GM12892 (cell line): ENCODE measurements at regions not wholly inside any gene's neighbourhood (a gene's known extent, or its start where the extent isn't known, plus 50 kb on each side); places are given as distances from the start of the nearest gene placed in this dataset.
A peak's percentile ranks its signal among the peaks of the same experiment; 100 is the strongest.

ENCODE experiments used
- DNase-seq: peaks from one replicate; pipeline ENCODE4 v3.0.0; 2011; ENCODE audit not compliant: insufficient read length
- FAIRE-seq: peaks from 2 replicates; lab custom pipeline; 2011; peaks lifted over from hg19 to GRCh38; lab: Jason Lieb, UNC
- POLR2A ChIP-seq: IDR thresholded peaks from 2 replicates; pipeline ENCODE4 v1.6.1; 2011; ENCODE audit warnings: low read depth, low read length, control low read depth
- POLR2AphosphoS5 ChIP-seq: IDR thresholded peaks from 2 replicates; pipeline ENCODE4 v1.6.1; 2011; ENCODE audit warnings: low read depth, low read length, control low read depth
- TAF1 ChIP-seq: IDR thresholded peaks from 2 replicates; pipeline ENCODE4 v1.6.1; 2011; ENCODE audit warnings: low read depth, mild to moderate bottlenecking, control low read depth, low read length, borderline replicate concordance

DNA sequence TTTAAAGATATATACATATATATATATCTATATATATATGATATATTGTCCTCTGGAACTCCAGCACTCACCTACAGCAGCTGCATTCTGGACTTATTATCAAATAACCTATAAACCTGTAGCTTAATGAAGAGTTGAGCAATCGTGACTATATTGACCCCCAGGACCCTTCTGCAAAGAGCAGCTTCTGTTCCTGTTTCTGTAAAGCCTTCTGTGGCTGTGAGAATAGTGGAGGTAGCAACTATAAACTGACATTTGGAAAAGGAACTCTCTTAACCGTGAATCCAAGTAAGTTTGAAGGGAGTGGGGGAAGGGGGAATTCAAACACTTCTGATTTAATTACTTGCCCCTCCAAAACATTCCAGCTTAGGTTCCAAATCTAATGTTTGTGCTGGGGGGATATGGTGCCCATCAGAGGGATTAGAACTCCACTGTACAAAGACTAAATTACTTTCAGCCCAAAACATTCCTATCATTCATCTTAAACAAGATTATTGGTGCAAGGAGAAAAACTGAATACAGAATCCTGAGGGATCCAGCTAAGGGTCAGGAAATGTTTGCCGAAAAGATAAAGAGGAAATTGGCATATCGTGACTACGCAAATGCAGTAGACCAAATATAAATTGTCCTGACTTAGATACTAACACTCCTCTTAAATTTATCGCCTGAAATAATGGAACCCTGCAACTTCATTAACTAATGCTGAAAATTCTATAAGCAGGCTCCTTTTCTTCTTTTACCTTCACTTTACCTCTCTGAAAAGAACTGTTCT, 106.1 kb downstream of the DAD1 start:
- DNase-seq = no peak
- TF ChIP-seq POLR2AphosphoS5 (peak; percentile 59; the same call in 1 of the 2 replicates), TAF1 (no peak)
- FAIRE-seq = no peak

DNA sequence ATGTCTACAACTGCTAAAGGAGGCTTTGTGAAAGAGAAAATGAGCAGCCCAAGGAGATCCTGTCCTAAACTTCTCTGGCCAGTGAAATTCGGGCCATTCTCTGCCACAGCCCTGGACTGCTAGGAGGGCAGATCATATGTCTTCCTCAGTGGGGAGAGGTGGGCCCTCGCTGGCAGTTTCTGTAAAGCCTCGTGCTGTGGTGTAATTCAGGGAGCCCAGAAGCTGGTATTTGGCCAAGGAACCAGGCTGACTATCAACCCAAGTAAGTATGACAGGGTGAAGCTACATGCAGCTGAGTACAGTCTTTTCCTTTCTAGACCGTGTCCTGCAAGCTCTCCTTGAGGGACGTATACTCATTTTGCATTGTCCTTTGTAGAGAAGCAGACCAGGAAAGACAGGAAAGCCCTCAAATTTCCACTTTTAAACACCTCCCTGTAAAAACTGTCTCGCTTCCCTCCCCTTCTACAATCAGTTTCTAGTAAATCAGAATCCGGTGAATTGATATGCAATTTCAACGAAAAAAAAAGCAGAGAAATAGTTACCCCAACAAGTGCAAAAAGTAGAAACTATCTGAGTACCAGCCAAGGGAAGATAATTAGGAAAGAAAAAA, 106.8 kb downstream of the DAD1 start:
- TF ChIP-seq TAF1 (no peak), POLR2A (peak; percentile 73; the same call in 1 of the 2 replicates), POLR2AphosphoS5 (peak; percentile 85)
- peak; percentile 69 for FAIRE-seq
- DNase-seq = no peak

DNA sequence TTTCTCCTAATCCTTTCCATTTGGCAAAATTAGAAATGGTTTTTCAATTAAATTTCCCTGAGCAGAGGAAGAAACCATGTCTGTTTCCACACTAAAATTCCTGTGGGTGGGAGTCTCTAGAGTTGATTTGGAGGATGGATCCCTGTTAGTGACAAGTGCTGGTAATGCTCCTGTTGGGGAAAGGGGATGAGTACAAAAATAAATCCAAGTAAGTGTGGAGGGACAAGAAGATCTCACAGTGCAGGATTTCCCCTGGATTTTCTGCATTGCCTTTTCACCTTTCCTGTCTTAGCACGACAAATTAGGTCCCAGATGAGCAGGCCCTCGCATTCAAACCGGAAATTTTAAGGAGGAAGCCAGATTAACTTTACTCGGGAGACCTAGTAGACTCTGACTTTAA, 107.5 kb downstream of the DAD1 start:
- DNase-seq (no peak), FAIRE-seq (peak; percentile 77)
- TF ChIP-seq POLR2AphosphoS5 (no peak), POLR2A (0 out of 2 replicates have a peak, but pooled peaks have one; percentile 7)

DNA sequence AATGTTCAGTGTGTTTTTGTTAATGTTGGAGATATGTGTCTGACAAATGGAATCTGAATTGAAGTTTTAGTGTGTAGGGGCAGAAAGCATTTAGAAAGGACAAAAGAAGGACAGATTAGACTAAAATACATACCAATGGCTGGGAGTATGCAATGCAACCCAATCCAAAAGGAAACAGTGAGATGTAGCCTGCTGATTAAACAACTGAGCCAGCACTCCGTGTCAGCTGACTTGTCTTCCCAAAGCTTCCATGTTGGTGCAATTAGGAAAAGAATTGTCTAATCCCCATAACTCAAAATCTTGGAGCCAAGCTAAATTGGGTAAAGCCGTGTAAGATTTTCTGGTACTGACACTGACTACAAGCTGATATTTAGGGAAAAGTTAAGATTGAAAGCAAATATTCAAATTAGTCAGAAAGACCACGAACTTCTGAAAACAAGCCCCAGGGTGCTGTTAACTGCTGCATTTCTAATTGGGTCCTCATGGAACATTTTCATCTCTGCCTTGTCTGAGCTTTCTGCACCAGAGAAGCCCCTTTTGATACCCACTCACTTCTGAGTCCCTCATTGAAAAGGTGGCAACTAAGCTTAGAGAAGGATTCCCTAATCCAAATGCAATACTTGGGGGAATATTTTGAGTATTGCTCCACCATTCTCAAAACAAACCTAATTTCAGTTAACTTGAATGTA, 109.1 kb downstream of the DAD1 start:
- no peak for DNase-seq

DNA sequence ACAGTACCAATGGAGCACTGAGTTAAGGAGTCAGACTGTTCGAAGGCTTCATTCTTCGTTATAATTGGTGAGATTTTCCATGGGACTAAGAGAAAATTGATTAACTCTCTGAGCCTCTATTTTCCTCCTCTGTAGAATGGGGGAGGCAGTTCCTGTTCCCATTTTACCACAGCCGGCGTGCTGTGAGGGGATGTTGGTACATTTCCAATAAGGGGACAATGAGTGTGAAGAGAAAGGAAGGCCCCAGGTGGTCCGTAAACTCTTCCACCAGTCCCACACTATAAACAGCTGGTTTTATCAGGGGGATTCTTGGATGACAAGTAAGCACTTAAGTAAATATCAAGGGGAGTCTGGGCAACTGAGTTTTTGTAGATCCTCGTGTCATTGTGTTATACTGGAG, 109.9 kb downstream of the DAD1 start:
- no peak for DNase-seq
- no peak for FAIRE-seq
- TF ChIP-seq TAF1 (no peak), POLR2A (0 out of 2 replicates have a peak, but pooled peaks have one; percentile 31), POLR2AphosphoS5 (no peak)

More for the DNA sequence above, 109.1 kb downstream of the DAD1 start:
- peak; percentile 82 for FAIRE-seq
- TF ChIP-seq TAF1 = no peak
- no peak for TF ChIP-seq POLR2A

DNA sequence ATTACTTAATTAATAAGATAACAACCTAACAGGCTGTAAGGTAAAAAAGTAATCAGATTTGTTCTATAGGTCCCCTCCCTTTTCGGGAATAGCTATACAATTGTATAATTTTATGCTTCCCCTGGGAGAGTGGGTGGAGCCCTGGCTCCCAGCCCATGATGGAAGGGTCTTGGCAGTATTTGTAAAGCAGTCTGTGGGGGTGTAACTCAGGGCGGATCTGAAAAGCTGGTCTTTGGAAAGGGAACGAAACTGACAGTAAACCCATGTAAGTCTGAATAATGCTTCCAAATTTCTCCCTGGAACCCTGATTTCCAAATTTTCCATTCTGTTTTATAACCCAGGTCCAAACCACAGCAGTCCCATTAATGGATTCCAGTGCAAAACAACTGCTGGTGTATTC, 110.4 kb downstream of the DAD1 start:
- no peak for TF ChIP-seq TAF1
- no peak for TF ChIP-seq POLR2A
- TF ChIP-seq POLR2AphosphoS5 = no peak
- FAIRE-seq (no peak), DNase-seq (no peak)

DNA sequence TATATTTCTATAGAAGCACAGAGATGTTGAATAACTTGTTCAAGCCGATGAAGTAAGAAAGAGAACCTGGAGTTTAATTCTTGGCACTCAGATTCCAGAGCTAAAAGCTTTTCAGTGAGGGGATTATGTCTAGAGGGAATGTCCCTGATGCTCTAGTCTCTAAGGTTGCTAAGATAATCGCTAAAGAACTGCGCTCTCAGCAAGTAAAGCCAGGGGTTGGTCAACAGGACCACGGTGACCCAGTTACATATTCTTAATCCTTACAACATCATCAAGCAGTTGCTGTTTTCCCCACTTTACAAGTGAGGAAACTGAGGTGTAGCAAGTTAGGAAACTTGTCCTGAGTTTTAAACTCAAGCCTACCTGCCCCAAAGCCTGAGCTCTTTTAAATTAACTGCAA, 110.8 kb downstream of the DAD1 start:
- FAIRE-seq (no peak), DNase-seq (no peak)
- TF ChIP-seq POLR2A = no peak
- no peak for TF ChIP-seq TAF1
- TF ChIP-seq POLR2AphosphoS5 = no peak

DNA sequence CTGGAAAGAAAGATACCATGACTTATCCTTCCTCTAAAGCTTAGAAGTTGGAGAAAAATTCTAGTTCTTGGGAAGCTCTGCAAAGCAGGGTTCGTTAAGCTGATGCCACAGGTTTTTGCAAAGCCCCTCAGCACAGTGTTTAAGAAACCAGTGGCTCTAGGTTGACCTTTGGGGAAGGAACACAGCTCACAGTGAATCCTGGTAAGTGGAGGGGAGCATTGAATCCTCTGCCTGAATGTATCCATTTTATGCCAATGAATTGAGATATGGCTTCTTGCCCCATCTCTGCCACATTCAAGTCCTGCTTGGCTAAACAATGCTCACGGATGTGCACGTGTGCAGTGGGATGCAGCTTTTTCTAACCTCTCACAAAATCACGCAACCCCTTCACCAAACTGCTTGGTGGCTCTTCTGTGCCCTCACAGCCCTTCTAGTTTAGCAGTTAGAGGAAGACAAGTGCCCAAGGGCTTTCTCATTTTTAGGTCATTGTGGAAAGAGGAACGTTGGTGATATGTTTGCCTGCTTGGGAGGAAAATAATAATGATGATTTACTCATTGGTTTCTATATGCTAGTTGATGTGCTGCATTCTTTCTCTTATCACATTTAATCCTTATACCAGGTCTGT, 111.3 kb downstream of the DAD1 start:
- TF ChIP-seq POLR2A = 0 out of 2 replicates have a peak, but pooled peaks have one; percentile 27
- no peak for TF ChIP-seq TAF1
- no peak for TF ChIP-seq POLR2AphosphoS5
- FAIRE-seq = no peak
- no peak for DNase-seq

DNA sequence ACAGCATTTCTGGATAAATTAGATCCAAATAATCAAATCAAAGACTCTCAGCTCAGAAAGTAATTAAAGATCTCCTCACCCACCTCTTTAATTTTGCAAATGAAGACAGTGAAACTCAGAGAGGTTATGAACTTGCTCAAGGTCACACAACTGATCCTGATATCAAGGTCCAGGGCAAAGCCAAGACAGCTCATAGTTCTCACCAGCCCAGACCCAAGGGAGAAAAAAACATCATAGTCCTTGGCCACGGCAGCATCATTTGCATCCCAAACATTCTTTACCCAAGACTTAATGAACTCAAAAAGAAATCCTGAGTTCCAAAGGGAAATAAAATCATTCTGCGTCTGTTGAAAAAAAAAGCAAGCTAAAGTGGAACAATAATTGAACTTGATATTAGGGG, 112.1 kb downstream of the DAD1 start:
- peak; percentile 50 for FAIRE-seq
- DNase-seq = no peak
- no peak for TF ChIP-seq POLR2A
- TF ChIP-seq TAF1 = no peak
- TF ChIP-seq POLR2AphosphoS5 = no peak

DNA sequence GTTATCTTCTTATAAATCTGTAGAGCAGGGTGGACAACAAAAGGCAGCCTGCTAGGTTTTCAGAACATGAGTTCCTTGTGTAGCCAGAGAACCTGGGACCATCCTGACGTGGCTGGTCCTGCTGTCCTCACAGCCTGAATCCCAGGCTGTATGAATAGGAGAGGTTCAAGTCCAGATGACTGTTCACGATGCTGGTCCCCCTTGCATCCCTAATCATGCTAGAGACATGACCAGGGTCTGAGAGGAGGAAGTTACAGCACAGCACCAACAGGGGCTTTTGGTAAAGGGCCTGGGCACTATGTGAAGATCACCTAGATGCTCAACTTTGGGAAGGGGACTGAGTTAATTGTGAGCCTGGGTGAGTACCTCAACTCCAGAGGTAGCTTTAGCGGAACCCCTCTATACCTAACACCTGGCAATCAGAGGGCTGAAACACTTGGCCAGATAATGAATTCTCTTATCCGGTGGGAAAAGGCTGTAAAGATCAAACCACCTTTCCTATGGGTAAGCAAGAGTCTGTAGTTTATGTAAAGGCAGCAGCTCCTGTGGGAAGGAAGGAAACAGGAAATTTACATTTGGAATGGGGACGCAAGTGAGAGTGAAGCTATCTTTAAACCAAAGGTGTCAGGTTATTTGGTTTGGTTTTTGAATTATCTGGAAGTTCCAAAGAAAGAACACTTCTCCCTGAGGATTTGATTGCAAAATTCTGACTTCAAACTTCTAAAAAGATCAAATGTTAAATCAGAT, 112.8 kb downstream of the DAD1 start:
- FAIRE-seq (peak; percentile 56), DNase-seq (no peak)
- TF ChIP-seq POLR2AphosphoS5 (no peak), POLR2A (no peak), TAF1 (no peak)

DNA sequence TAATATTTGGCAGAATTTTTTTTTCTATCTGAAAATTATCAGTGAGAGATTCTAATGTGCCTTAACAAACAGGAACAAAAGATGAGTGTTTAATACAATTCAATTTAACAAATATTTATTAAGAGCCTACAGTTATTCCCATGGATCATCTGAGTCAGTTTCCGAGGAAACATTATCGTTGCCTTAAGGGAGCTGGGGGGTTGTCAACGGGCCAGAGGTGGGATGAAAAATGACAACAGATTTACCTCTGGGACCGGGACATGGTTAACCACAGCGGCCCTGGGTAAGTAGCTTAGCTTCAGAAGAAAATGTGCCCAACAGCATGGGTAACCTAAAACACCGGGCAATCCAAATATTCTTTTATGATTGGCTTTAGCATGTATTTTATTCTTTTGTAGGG, 113.6 kb downstream of the DAD1 start:
- DNase-seq (no peak), FAIRE-seq (no peak)
- TF ChIP-seq POLR2AphosphoS5 (no peak), POLR2A (no peak), TAF1 (no peak)
